SK-N-SH (cell line): ENCODE measurements at regions not wholly inside any gene's neighbourhood (a gene's known extent, or its start where the extent isn't known, plus 50 kb on each side); places are given as distances from the start of the nearest gene placed in this dataset.

Source experiments
- CHD2 ChIP-seq: fragments of 150-350 bp; IDR thresholded peaks from 2 replicates; pipeline ENCODE4 v1.6.1; 2018; ENCODE audit warnings: low read length; ENCODE audit not compliant: partially characterized antibody
- CTCF ChIP-seq: fragments of 200-600 bp; sonication (generic); IDR thresholded peaks from 2 replicates; pipeline ENCODE4 v1.6.1; 2017; ENCODE audit warnings: antibody characterized with exemption, mild to moderate bottlenecking, moderate library complexity
- EZH2phosphoT487 ChIP-seq: fragments of 200-600 bp; sonication (generic); IDR thresholded peaks from 2 replicates; pipeline ENCODE4 v1.6.1; 2017; ENCODE audit warnings: low read depth, mixed run types, mild to moderate bottlenecking, antibody characterized with exemption, moderate library complexity, borderline replicate concordance
- MAX ChIP-seq: IDR thresholded peaks from 2 replicates; pipeline ENCODE4 v1.4.0; 2012; ENCODE audit warnings: low read depth
- REST ChIP-seq: IDR thresholded peaks from 2 replicates; pipeline ENCODE4 v1.6.1; 2012; ENCODE audit warnings: mild to moderate bottlenecking, low read depth, low read length, moderate library complexity
- SMC3 ChIP-seq: IDR thresholded peaks from 2 replicates; pipeline ENCODE4 v1.6.1; 2012; ENCODE audit warnings: low read depth, low read length, improper control_type of control experiment
- TAF1 ChIP-seq: IDR thresholded peaks from 2 replicates; pipeline ENCODE4 v1.6.1; 2012; ENCODE audit warnings: low read depth, mild to moderate bottlenecking, low read length, moderate library complexity, borderline replicate concordance
- USF2 ChIP-seq: fragments of 150-350 bp; IDR thresholded peaks from 2 replicates; pipeline ENCODE4 v1.6.1; 2017; ENCODE audit warnings: antibody characterized with exemption, low read length, low read depth, borderline replicate concordance
- YY1 ChIP-seq: IDR thresholded peaks from 2 replicates; pipeline ENCODE4 v1.4.0; 2012; ENCODE audit warnings: low read depth, mild to moderate bottlenecking

GRCh38 chr17:33451221-33451620 lies 158.1 kb upstream of the ASIC2 start:
- TF ChIP-seq YY1 (no peak), CTCF (no peak), MAX (no peak), REST (no peak), USF2 (no peak), TAF1 (no peak), CHD2 (no peak), EZH2phosphoT487 (no peak), SMC3 (no peak)
